Activated CD8-positive, alpha-beta memory T cell treated with anti-CD3 and anti-CD28 coated beads, Interleukin-2, amount 50 U/mL, for 48 hours (primary cell): ENCODE measurements at regions not wholly inside any gene's neighbourhood (a gene's known extent, or its start where the extent isn't known, plus 50 kb on each side); places are given as distances from the start of the nearest gene placed in this dataset.
"Not testable (repeated sequence)": the region's sequence is repeated elsewhere in the genome, so short reads cannot be mapped to it uniquely, and the experiment has no call there.

Experiments used
- DNase-seq: peaks from one replicate; pipeline ENCODE4 v3.0.0-alpha.2; 2020

DNA sequence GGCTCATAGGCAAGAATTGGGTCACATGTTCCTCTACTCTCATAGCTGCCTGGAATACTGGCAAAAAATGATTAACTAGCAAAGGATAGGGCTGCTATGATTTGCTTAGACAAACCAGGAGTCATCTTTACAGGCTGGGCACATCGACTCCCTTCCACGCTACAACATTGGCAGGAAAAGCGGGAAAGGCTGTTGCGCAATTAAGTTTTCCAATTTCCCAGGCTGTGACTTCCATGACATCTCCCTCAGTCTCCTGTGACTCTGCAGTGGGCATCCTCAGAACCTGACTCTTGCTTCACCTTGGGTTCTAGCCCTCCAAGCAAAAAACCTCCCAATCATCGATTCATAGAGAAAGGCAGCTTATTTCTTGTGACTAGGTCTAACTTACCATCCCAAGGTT is 184.5 kb upstream of the E2F7 start:
- DNase-seq, result no peak

DNA sequence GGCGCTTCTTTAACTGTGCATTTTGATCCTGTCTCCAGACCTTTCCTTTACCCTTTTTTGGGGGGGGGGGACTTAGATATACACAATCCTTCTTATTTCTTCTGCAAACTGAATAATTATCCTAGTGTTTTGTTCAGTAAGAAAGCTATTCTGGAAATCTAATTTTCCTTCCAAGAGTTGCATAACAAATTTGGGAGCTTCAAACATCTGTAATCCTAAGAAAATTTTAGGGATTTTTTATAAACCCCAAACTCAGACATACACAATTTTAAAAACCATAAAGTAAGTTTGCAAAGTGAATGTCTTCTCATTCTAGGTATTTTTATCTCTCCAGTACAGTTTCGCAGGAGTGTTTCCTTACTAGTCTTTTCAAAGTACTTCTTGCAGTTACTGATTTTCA is 182.7 kb upstream of the E2F7 start:
- DNase-seq, result no peak

DNA sequence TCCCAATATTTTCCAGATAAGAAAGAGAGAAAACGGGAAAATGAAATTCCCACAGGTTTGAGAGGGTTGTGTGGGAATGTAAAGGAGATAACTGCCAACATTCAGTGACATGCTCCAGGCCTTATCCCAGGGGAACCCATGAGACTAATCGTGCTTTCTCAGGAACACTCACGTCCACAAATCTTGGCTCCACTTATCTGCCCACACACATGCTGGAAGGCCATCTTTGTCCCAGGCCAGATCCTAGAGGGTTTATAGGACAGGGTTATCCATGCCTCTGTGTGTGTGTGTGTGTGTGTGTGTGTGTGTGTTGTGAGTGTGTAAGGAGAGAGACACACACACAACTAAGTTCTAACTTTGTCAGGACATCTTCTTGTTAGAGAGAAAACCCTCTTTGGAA is 182.2 kb upstream of the E2F7 start:
- DNase-seq, result no peak

DNA sequence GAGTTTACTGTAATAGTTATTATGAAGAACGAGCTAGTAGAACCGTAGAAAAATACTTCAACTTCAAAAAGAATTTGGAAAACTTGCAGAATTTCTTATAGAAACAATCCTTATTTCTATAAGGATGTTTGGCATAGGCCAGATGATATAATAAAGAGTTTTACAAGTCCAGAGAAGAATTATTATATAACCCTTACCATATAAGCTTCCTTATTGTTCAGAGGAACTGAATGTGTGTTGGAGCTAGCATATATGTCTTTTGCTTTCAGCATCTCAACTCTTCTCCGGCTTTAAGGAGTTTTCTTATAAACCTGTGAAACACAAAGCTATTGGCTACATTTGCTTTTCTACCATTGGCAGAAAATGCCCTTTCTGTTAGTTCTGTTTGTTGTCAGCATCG is 178.0 kb upstream of the E2F7 start:
- no peak for DNase-seq

DNA sequence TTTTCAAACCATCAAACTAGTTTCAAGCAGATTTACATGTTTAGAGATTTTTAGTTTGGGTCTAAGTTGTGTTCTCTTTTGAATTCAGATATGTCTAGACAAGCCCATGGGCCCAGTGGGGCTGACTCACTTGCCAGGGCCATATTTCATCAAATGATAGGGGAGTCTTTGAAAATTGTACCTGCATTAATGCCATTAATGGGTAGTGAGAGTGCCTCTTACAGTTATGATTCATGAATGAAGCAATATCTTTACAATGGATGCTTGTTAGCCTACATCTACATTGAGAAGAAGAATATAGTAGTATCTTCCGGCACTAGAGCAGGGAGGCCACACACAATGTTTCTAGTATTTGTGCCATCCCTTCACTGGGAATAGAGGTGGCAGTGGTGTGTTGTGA is 174.2 kb upstream of the E2F7 start:
- DNase-seq, result no peak

DNA sequence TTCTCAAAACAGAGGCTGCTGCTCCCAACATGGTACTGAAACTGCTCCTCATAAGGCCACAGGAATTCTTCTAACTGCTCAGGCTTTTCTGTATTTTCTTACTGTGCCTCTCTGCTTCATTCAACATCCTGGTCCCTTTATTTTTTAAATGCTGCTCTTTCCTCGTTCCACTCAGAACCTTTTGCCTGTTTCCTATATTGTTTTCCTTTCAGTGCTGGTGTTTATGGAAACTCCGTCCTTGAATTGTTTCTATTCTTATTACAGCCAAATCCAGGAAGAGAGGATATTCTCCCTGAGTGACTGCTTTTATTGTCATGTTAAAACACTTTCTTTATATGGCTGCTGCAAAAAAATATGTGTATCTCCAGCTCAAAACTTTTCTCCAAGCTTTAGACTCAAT is 173.0 kb upstream of the E2F7 start:
- DNase-seq, result no peak

DNA sequence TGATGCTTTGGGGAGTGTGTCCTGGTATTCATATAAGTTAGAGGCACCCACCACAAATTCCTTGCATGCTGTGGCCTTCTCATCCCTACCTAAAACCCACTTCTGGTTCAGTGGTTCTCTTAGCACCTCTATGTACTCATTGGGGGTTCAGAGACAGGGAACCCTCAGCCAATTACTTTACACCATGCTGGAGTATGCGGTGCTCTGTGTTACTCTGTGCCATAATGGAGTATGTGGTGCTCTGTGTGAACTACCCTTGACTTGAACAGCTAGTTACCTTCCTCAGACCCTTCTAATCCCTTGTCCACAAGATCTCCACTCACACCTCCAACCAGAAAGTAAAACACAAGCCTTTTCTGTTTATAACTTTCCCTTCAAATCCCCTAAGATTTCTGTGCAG is 172.5 kb upstream of the E2F7 start:
- no peak for DNase-seq

DNA sequence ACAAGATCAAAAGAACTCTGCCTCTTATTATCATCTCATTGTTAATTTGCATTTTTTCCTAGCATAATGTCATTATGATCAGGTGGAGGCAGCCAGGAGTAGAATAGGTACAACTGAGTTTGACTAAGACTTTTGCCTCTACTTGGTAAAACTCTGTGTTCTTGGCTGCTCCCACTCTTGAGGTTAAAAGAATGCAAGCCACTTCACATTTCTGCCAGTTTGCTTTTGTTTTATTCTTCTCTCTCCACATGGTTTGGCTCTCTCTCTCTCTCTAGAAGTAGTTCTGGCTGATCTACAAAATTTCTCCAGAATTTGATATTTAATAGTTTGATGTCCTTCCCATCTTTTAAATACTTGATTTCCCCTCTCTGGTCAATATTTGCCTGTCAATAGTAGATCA is 170.7 kb upstream of the E2F7 start:
- DNase-seq, result no peak

DNA sequence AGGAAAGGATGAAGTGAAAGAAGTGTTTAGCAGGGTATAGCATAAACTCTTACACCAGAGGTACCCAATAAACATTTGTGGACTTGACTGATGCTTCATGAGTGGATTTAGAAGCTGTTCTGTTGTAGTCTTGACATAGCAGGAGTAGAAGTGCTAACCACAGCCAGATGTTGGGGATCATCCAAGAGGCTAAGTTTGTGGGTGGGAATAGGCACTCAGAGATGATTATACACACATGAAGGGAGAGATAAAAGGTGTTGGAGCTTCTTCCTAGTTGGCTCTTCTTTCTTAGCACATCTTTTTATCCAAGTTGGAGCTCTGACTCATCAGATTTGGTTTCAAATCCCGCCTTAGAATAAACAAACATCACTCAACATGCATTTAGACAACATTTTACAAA is 166.7 kb upstream of the E2F7 start:
- DNase-seq, result no peak

DNA sequence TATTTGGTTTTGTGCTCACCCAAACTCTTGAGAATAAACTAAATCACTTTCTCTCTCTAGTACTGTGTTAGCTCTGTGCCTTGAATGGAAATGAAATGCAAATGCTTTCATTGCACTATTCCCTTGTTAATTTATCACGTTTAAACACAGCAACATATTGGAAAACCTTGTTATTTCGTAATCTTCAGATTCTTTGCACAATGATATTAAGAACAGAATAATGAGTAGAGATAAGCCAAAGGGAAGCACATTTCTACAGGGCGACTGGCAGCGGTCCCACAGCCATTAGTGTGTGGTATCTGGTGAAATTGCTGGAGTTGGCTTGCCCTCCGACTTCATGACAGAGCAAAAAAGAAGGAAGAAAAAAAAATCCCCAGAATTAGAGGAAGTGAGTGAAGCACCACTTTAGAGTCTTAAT is 166.1 kb upstream of the E2F7 start:
- no peak for DNase-seq

DNA sequence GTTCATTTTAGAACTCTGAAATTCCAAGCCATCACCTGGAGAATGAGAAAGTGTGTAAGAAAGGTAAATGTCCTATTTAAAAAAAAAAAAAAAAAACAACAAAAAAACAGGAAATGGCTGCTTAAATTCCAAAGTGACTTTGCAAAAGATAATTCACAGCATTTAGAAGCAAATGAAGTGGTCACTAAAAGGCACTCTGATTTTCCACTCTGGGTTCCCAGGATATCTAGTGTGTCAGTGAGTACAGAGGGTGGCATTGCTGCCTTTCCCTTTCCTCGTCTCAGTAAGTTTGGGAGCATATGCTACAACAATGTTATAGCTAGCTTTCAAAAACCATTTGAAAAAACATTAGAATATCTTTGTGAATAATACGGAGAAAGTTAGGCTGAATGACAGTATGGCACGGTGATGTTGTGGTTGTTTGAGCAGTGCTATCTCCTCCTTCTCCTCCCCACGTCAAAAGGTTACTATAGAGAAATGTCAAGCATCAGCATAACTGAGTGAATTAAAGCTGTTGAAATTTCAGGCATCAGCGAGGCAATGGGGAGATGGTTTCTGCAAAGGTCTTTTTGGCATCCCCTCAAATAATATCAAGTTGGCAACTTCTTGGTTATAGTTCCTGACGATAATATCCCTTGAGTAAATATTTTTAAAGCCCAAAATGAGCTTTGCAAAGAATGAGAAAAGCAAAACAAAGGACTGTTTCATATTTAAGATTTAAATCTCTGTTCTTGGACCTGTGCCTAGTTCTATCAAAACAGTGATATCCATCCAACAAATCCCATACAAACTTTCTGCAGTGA is 164.5 kb upstream of the E2F7 start:
- no peak for DNase-seq

DNA sequence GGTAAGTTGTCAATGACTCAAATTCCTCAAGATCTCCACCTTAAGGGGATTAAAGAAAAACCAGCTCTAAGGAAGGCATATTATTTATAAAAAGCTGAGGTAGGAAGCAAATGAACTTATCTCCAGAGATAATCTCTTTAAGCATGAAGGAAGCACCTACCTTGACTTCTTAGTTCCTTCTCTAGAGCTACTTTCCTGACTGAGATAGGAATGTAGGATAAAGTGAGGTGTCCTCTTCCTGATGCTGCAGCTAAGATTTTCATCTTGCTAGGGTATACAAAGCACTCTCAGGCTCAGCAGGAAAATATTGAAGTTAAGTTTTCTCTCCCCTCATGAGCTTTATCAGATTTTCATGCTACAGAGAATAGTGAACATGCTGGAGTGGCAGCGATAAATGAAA is 163.0 kb upstream of the E2F7 start:
- DNase-seq, result no peak

DNA sequence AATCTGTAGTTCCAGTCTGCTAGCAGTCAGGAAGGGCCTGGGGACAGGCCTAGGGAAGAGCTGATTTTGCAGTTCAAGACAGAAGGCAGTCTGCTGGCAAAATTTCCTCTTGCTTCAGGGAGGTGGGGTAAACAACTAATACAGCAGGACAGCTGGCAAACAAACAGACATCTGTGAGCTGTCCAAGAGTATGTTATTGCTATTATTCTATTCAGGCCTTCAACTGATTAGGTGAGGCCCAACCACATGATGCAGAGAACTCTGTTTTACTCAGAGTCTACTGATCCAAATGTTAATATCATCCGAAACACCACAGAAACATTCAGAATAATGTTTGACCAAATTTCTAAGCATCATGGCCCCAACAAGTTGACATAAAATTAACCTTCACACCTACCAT is 161.0 kb upstream of the E2F7 start:
- no peak for DNase-seq

DNA sequence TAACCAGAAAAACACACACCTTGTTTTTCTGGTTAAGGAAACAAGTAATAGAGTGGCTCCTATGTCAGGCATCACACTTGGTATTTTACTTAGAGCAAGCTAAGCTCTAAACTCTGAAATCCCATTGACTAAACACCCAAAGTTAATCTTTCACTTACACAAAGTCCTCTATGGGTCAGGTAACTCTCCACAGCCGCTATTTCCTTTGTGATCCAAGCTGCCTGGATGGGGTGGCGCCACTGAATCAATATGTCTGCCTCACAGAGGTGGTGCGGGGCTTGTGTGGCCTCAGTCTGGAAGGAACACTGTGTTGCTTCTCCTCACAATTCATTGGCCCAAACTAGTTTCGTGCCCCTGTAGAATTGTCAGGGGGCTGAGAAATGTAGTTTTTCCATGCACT is 160.0 kb upstream of the E2F7 start:
- no peak for DNase-seq

DNA sequence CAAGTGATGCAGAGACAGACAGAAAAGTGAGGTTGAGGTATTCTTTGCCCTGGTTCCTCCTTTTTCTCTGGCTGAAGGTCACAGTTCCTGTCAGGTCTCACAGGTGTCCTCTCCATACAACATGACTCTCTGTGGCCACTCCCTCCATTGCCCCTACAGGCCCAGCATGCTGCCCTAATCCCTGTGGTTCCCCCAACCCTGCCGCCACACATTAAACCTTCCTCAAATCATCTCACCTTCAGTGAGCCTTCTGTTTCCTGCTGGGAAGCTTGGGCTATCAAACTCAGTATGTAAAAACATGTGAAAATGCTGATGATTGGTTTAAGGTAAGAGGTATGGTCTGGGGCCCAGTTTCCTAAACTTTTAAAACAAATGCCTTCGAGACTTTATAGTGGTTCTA is 159.0 kb upstream of the E2F7 start:
- DNase-seq, result no peak

DNA sequence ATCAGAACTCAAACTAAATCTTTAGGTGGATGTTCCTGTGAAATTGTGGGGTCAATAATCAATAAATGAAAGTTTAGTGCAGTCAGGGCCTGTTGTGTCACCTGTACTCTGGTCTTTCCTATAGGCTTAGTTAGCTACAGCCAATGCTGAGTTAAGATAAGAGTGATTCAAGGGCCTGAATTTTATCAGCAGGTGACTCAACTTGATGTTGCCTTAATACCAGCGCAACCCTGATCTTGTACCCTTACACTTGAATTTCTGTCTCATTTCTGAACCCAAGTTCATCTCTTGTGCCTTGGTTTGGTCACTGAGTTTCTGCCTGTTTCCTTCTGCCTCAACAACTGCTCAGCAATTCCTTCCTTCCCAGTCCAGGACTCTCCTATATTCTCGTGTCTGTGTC is 157.0 kb upstream of the E2F7 start:
- DNase-seq, result no peak

DNA sequence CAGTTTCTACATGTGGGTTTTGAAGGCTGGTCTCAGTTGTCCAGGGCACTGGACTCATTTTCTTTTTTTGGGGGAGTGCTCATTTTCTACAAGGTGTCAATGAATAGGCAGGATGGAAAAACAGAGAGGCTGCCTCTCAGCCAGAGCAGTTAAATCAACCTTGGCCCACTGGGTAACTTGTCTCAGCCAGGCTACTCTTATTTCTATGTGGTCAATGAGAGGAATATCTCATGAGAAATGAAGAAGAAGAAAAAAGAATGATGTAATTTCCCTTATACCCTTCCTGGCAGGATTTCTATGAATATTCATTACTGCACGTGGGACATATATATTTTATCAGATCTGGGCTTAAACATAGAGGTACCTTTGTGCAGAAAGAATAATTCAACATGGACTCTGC is 155.2 kb upstream of the E2F7 start:
- DNase-seq, result no peak

DNA sequence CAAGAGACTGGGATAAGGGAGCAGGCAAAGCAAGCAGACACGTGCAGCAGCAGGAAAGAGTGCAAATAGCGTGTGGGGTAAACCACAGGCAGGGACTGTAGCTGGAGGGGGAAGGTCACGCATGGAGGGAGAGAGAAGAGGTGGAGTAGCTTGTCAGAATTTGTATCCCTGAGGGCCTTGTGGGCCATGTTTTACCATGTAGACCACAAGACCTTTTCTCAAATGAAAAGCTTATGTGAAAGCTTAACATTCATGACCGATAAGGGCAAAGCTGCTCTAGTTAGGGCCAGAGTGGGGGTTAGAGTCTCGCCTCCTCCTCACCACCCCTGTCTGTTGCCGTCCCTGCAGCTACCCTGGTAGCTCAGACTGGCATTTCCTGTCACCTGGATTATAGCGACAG is 152.9 kb upstream of the E2F7 start:
- no peak for DNase-seq

DNA sequence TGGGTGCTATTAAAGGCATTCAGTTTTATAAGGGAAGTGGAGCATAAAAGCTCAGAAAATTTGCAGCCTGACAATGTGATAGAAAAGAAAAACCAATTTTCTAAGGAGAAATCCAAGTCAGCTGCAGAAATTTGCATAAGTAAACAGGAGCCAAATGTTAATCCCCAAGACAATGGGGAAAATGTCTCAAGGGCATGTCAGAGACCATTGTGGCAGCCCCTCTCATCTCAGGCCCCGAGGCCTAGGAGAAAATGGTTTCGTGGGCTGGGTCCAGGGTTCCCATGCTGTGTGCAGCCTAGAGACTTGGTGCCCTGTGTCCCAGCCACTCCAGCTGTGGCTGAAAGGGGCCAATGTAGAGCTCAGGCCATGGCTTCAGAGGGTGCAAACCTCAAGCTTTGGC is 150.8 kb upstream of the E2F7 start:
- DNase-seq, result not testable (repeated sequence)

DNA sequence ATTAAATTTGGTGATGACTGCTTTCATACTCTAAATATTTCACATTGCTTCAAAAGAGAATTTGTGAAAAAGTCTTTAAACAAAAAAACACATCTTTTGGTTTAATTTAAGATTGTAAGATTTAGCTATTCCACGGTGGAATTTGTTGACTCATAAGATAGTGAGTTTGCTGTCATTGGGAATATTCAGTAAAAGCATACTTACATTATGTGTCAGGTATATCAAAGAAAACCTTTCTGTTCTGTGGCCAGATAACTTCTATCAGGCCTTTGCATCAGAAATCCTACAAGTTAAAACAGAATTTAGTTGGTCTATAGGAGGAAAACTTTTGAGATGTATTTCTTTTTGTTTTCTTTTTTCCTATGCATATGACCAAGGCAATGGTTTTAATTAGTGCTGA is 148.8 kb upstream of the E2F7 start:
- no peak for DNase-seq

DNA sequence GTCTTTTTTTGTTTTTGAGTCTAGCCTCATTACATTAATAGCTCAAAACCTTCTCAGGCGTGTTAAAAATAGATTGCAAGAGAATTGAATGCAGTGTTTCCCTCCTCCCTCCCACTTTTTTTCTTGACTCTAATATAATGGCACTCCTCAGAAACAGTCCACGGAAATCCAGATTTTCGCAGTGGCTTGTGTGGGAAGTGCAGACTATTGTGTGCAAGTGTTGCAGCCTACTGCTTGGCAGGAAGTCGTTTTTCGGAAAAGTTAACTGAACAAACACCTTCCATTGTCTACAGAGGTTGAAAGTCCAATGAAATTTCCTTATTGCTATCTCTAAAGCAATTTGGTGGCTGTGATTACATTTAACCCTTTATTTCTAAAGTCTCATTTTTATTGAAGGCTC is 147.9 kb upstream of the E2F7 start:
- DNase-seq, result no peak

DNA sequence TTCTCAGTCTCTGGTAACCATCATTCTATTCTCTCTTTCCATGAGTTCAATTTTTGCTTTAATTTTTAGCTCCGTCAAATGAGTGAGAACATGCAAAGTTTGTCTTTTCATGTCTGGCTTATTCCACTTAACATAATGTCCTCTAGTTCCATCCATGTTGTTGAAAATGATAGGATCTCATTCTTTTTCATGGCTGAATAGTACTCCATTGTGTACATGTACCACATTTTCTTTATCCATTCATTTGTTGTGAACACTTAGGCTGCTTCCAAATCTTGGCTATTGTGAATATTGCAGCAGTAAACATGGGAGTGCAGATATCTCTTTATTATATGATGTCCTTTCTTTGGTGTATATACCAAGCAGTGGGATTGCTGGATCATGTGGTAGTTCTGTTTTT is 145.4 kb upstream of the E2F7 start:
- DNase-seq, result no peak

DNA sequence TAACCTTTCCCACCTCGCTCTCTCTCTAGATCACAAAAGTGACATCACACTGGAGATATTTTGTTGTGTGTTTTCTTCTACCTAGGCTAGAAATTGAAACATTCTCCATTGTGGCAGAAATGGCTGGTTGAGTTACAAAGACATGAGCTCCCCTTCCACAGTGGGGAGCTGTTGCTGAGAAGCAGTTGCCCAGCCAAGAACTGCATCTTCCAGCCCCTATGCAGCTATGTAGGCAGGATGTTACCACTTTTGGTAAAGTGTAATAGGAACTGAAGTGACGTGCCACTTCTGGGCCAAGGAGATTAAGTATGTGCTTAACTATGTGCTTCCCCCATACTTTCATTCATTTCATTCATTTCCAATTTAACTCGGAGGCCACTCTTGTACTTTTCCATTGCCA is 138.7 kb upstream of the E2F7 start:
- no peak for DNase-seq

DNA sequence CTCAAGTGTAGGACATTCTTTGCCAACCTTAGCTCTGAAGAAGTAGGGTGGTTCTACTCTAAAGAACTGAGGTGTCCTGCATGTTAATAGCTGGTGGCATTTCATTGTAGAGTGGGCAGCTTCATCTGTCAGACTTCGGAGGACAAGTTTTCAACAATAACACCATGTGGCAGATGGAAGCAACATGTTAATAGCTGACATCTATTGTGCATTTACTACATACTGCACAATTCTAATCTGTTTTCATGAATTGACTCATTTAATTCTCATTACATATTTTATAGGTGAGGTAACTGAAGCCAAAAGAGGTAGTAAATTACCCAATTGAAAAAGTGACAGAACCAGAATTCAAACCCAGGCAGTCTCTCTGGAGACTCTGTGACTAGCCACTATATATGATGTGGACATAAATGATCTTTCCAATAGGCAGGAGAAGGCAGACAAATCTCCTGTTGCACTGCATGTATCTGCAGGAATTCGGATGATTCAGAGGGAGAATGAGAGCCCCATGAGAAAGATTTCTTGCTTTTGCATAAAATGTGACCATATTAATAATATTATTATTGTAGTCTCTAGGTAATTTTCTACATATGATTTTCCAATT is 137.2 kb upstream of the E2F7 start:
- no peak for DNase-seq

DNA sequence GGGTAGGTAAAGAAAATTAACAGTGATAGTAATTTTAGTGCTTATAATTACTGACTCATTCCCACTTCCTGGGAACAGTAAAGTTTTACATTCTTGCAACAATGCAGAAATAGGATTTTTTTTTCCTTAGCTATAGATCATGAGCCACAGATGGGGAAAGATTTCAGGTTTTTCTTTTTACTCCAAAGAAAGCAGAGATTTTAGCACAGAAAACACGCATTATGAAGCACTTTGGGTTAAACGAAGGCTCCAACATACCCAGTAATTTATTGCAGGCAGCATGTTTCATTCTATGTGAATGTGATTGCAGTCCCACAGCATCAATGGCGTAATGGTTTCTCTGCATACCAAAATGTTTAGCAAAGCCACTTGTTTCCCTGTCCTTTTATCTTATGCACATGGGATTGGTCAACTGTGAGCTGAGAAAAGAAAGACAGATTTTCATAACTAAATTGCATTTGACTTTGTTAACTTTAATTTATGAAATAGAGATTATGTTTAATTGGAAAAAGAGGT is 124.6 kb upstream of the E2F7 start:
- DNase-seq, result no peak
